HG03025 (cell line): ENCODE measurements at regions not wholly inside any gene's neighbourhood (a gene's known extent, or its start where the extent isn't known, plus 50 kb on each side); places are given as distances from the start of the nearest gene placed in this dataset.

Experiments used
- ATAC-seq: cut with Tn5 transposase; IDR thresholded peaks from one replicate; pipeline ENCODE4 v1.9.1; 2021; ENCODE audit warnings: mild to moderate bottlenecking, moderate library complexity; ENCODE audit not compliant: unreplicated experiment, low FRiP score

GRCh38 chr3:25119682-25120081 is 308.4 kb upstream of the RARB start:
- ATAC-seq: no peak

GRCh38 chr3:25120665-25121064 is 307.4 kb upstream of the RARB start:
- ATAC-seq: no peak

GRCh38 chr3:25125201-25125600 is 302.9 kb upstream of the RARB start:
- no peak for ATAC-seq

GRCh38 chr3:25128735-25129134 is 299.3 kb upstream of the RARB start:
- ATAC-seq: no peak

GRCh38 chr3:25130724-25131520 is 297.1 kb upstream of the RARB start:
- no peak for ATAC-seq

- no peak for ATAC-seq
These were observed 294.5 kb upstream of the RARB start for GRCh38 chr3:25133588-25133987.

GRCh38 chr3:25137606-25138005 is 290.5 kb upstream of the RARB start:
- ATAC-seq: no peak

GRCh38 chr3:25139267-25139666 is 288.8 kb upstream of the RARB start:
- ATAC-seq: no peak

- ATAC-seq: no peak
These were observed 285.3 kb upstream of the RARB start for GRCh38 chr3:25142609-25143355.

GRCh38 chr3:25143356-25144025 is 284.6 kb upstream of the RARB start:
- ATAC-seq: no peak

- ATAC-seq: no peak
These were observed 283.6 kb upstream of the RARB start for GRCh38 chr3:25144430-25144829.

- no peak for ATAC-seq
These were observed 282.9 kb upstream of the RARB start for GRCh38 chr3:25145176-25145575.

- ATAC-seq: no peak
These were observed 277.9 kb upstream of the RARB start for GRCh38 chr3:25150199-25150598.

- no peak for ATAC-seq
These were observed 276.7 kb upstream of the RARB start for GRCh38 chr3:25151281-25151902.

GRCh38 chr3:25151903-25152295 is 276.2 kb upstream of the RARB start:
- ATAC-seq: no peak

GRCh38 chr3:25153136-25153535 is 274.9 kb upstream of the RARB start:
- no peak for ATAC-seq

GRCh38 chr3:25153561-25153960 is 274.5 kb upstream of the RARB start:
- no peak for ATAC-seq

- ATAC-seq: no peak
These were observed 272.2 kb upstream of the RARB start for GRCh38 chr3:25155652-25156471.

- ATAC-seq: no peak
These were observed 271.4 kb upstream of the RARB start for GRCh38 chr3:25156626-25157025.

- no peak for ATAC-seq
These were observed 262.8 kb upstream of the RARB start for GRCh38 chr3:25165306-25165705.
